KG1 (cell line): ENCODE measurements at regions not wholly inside any gene's neighbourhood (a gene's known extent, or its start where the extent isn't known, plus 50 kb on each side); places are given as distances from the start of the nearest gene placed in this dataset.
A peak's percentile ranks its signal among the peaks of the same experiment; 100 is the strongest.

ENCODE experiments used
- DNase-seq: peaks from one replicate; lab custom pipeline; 2025; lab: John Stamatoyannopoulos, UW

DNA sequence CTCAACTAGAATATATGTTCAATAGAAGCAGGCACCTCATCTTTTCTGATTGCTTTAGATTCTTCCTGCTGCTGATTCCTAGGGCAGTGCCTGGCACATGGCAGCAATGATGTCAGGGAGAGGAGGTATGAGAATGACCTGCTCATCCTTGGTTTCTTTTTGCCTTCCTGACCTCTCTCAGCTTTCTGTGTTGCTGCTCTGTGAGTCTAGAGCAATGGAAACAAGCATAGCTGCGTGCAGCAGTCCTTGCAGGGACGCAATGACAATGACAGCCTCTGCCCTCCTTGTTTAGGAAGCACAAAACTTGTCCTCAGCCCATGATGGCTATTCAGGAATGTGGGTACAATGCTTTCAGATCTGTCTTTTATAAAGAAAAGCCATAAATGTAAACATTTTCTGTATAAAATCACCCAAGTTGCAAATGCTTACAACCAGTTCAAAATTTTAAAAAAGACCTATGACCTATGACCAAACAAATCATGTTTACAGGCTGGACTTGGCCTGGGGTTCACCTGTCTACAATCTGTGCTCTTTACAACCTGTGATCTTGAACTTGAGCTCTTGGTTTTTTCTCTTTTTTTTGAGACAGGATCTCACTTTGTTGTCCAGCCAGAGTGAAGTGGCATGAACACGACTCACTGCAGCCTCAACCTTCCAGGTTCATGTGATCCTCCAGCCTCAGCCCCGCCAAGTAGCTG is 549.4 kb upstream of the ATP2B1 start:
- no peak for DNase-seq

DNA sequence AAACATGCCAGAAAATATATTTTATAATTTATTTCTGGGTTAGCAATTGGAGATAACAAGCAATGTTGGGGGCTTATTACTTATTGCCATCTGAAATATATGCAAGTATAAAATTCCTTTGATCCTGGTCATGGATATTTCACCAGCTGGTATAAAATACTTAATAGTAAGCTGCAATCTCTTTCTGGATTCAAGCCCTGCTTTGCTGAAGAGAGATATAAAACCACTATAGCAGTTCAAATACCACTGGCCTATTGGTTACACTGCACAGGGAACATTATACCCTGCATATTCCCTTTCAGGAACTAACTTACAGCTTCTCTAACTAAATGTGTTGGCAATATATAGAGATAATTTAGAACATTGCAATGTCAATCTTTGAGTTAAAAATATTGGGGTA is 546.2 kb upstream of the ATP2B1 start:
- DNase-seq, result no peak

- DNase-seq, result peak; percentile 81
Observed at GRCh38 chr12:90253674-90254181, 545.1 kb upstream of the ATP2B1 start.

GRCh38 chr12:90253136-90253535 is 544.5 kb upstream of the ATP2B1 start:
- no peak for DNase-seq

DNA sequence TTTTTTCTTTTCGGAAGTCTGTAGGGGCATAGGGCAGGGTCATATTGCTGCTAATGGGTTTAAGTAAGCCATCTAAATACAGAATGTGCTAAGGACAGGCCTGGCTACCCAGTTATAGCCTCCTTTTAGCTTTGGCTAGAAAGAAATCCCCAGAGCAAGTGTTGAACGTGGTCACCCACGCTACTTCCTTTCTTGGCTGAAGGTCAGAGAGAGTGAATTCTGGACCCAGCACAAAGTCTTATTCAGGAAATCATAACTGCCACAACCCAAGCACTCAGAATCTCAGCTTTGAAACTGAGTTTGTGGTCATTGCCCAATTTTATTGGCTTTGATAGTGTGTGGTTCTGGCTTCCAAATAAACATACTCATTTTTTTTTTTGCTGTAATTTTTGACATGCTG is 542.1 kb upstream of the ATP2B1 start:
- no peak for DNase-seq

DNA sequence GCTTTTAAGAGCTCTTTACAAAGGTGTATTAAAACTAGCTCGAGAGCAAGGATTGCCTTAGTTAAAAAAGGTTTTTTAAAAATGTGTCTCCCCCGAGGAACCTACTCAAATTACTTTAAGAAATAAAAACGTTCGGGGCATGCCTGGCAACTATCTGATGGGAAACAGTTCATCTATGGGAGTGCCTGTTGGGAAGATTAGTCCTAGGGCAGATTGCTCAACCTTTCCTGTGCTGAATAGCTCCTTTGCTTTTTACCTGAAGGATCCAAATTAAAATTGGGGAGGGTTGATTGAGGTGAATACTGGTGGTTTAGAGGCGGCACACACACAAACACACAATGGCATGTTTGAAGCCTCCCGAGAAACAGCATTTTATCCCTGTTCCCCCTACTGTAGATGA is 541.4 kb upstream of the ATP2B1 start:
- no peak for DNase-seq

DNA sequence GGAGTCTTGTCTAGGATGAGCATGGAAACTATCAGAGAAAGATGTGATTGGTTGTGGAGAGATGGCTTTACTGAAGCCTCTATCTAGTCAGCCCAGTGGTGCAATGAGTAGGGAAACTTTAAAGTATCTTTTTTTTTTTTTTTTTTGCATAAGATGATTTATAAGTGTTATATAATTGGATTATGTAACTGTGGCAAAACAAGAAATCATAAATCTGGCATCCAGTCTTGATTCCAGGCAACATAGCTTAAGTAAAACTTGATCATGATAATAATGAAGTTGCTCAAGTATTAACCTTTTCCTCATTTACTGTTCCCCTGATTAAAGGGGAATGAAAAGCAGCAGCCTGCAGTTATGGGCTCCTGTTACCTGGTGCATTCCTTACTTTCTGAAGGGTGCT is 538.0 kb upstream of the ATP2B1 start:
- no peak for DNase-seq

- DNase-seq, result no peak
Observed at GRCh38 chr12:90245391-90245790, 536.8 kb upstream of the ATP2B1 start.

DNA sequence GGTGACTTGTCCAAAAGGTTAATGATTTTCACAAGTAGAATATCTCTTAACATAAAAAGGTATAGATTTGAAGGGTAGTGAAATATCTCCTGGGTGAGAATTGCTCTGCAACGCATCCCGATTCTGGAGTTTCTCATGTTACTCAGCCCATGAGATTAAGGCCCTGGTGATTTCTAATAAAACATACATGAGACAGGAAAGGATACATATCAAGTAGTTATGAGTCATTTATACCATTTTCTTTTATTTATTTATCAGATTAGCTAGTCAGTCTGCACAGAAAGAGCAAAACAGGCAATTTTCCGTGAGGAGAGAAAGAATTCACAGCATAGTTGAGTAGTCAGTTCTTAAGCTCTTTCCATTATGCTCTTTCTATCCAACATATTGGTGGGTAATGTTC is 535.6 kb upstream of the ATP2B1 start:
- no peak for DNase-seq

- DNase-seq, result no peak
Observed at GRCh38 chr12:90243211-90243610, 534.6 kb upstream of the ATP2B1 start.

DNA sequence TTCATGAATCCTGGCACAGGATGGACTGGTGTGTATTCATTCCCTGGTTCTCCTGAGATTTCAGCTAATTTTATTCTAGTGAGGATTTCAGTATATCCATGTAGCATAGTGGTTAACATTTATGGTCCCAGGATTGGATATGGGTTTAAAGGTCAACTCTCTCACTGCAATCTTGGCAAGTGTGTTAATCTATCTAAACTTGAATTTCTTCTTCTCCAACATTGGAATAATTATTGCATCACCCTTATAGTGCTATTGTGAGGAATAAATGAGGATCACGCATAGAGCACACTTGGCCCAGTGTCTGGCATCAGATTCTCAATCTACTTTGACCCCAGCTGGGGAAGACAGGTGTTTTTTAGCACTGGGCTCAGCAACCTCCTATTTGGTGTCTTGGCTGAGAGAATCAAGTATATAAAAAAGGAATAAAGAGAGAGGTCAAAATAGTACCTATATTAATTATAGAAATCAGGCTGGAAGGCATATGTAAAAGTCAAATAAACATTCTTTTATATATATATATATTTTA is 531.2 kb upstream of the ATP2B1 start:
- no peak for DNase-seq

- no peak for DNase-seq
Observed at GRCh38 chr12:90238663-90239271, 530.1 kb upstream of the ATP2B1 start.

DNA sequence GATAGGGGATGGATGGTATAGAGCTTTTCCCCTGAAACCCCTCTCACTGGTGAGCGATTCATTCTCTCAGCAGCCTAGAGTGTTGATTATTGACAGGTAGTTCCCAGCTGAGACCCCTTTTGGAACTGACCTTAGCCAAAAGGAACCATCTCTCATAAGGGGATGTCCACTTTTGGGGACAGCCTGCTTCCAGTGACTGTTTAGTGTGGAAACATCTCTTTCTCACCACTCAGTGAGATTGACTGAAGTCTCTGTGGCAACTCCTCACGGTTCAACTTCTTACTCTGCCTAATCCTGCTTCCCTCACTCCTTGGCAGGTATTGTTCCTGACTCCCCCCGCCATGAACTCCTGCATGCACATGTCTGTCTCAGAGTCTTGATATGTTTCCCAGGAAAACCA is 529.2 kb upstream of the ATP2B1 start:
- DNase-seq, result no peak

- DNase-seq, result no peak
Observed at GRCh38 chr12:90235642-90236041, 527.0 kb upstream of the ATP2B1 start.

- no peak for DNase-seq
Observed at GRCh38 chr12:90234472-90234871, 525.8 kb upstream of the ATP2B1 start.

DNA sequence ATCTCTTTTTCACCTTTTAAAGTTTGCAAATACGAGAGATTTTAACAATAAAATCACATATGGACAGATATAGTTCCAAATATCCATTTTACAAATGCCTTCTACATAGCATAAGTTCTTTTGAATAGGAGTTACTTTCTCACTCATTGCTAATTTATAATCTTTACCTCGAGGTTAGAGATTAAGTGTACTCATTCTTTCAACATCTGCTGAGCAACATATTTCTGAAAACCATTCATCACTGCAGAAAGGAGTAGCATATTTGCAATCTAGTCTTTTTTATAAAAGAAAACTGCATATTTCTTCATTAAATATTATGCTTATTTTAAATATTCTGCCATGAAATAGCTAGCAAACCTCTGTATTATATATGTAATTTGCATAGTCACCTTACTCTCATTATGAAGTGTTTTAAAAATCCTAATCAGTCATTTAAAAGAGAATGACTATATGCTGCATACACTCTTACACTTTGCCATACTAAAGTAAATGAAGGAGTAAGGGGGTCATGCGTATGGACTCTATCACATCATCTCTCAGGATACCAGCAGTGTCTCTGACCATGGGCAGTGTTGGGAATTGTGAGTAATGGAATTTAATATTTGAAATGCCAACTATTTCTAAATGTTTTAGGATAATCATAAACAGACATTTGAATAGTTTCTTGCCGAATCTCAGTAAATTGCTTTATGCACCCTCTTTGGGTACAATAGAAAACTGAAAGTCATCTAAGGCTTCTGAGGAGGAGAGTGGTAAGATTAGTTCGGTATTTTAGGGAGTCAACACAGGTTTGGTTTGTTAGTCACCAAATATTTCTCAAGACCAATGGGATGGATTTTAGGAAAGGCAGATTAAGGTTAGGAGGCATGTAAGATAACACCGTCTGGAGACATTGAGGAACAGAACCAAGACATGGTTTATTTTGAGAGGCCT is 524.8 kb upstream of the ATP2B1 start:
- DNase-seq, result no peak

DNA sequence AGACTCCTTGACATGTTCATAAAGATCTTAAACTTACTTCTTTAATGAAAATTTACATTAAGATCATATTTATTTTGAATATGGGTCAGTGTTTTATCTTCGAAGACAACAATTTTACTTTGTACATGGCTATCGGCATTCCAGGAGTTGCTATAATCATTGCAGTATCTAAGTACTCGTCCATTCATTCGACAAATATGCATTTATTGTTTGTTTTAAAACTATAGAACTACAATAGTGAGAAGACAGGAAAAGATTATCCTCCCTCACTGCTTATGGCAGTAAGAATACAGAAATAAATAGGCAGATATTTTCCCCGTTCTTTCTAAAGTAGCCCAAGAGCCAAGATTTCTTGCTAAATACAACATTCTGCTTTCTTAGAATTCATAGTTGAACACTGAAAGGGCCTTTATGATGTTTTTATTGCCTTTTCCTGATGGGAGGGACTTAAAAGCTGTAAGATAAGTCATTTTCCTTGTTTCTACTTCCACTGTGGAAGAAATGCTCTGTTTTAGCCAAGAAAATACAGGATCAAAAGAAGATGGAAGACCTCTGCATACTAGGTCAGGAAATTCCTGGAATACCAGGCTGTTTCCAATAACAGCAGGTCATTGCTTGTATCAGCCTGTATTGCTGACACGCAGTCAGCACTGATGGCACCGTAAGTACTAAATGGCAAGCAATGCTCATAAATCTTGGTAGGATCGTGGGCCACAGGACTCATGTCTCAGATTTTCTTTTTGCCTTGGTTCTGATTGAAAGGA is 521.0 kb upstream of the ATP2B1 start:
- DNase-seq, result no peak

GRCh38 chr12:90226211-90226610 is 517.6 kb upstream of the ATP2B1 start:
- no peak for DNase-seq

DNA sequence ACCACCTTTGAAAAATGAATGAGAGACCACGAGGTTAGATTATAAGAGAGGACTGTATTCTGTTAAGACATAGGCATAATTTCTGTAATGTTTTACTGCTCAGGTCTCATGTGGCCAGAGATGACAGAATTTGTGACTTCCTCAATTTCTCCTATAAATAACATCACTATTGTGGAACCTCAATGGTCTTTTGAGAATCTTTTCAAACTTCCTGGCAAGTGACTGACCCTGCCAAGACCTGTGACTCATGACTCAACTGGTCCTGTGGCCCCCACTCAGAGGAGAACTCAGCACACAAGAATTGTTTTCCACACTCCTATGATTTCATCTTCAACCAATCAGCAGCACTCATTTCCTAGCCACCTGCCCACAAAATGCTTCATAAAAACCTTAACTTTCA is 508.2 kb upstream of the ATP2B1 start:
- peak; percentile 53 for DNase-seq

DNA sequence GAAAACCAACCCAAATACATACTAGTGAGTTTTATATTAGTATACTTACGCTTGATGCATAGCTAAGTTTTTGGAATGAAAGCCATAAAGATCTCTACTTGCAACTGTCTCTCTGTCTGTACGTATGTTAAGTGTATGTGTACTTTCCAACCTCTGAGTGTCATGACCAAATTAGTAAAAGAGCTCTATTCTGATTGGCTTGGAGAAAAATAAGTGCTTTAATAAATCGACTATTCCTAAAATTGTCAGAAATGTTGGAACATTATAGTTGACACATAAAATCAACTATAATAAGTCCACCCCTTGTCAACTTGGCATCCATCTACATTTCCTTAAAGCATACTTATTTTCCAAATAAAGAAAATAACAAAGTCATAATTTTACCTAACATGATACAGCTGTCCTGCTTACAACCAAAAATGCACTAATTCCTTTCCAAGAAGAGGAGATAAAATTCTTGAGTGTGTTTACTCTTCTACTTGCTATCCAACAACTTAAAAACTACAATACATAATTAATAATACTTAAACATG is 507.4 kb upstream of the ATP2B1 start:
- DNase-seq, result no peak

GRCh38 chr12:90211017-90211416 is 502.4 kb upstream of the ATP2B1 start:
- DNase-seq, result no peak
